IMR-90 (cell line): ENCODE measurements at regions not wholly inside any gene's neighbourhood (a gene's known extent, or its start where the extent isn't known, plus 50 kb on each side); places are given as distances from the start of the nearest gene placed in this dataset.

Experiments
- ATAC-seq: fragments of 200-7000 bp; cut with Tn5 transposase; 2 replicates; pipeline ENCODE4 v1.9.1; 2020; ENCODE audit warnings: low read depth, mild to moderate bottlenecking, moderate library complexity
- BruUV-seq: library from RNA; stranded (reverse); fragments of 400-500 nt; replicated peaks from 2 replicates; lab custom pipeline; 2021; lab: Mats Ljungman, UMichigan
- CTCF ChIA-PET: fragments of 300-600 bp; formaldehyde crosslinking; extraction: SDS; loops from one replicate; lab custom pipeline; 2021; ENCODE audit warnings: antibody characterized with exemption; lab: Yijun Ruan, JAX
- POLR2A ChIA-PET: fragments of 300-600 bp; sonication (Branson Sonifier 250); formaldehyde crosslinking; loops from one replicate; lab custom pipeline; 2022; ENCODE audit warnings: antibody characterized with exemption; ENCODE audit not compliant: unreplicated experiment; lab: Charles Lee
- DNase-seq: peaks from one replicate; pipeline ENCODE4 v3.0.0; 2013
- H2AFZ ChIP-seq: replicated peaks from 2 replicates; pipeline ENCODE3; 2013; ENCODE audit warnings: low read length, mild to moderate bottlenecking; ENCODE audit not compliant: poor library complexity
- H2AK5ac ChIP-seq: 2 replicates; pipeline ENCODE4 v1.6.1; 2013; ENCODE audit warnings: low read depth, low read length, inconsistent platforms
- H2AK9ac ChIP-seq: replicated peaks from 2 replicates; pipeline ENCODE3; 2013; ENCODE audit warnings: mild to moderate bottlenecking, low read depth, low read length, moderate library complexity; ENCODE audit not compliant: poor library complexity
- H2BK120ac ChIP-seq: 2 replicates; pipeline ENCODE4 v1.6.1; 2013; ENCODE audit warnings: low read depth, low read length, inconsistent platforms
- H2BK15ac ChIP-seq: 3 replicates; pipeline ENCODE4 v1.6.1; 2013; ENCODE audit warnings: low read depth, low read length, inconsistent platforms
- H2BK20ac ChIP-seq: 2 replicates; pipeline ENCODE4 v1.6.1; 2013; ENCODE audit warnings: low read depth, mild to moderate bottlenecking, inconsistent platforms, low read length, moderate library complexity
- H2BK5ac ChIP-seq: 2 replicates; pipeline ENCODE4 v1.6.1; 2013; ENCODE audit warnings: mild to moderate bottlenecking, low read depth, low read length, inconsistent platforms; ENCODE audit not compliant: poor library complexity, severe bottlenecking
- H3K14ac ChIP-seq: replicated peaks from 2 replicates; pipeline ENCODE4 v1.6.1; 2013; ENCODE audit warnings: low read depth, low read length, inconsistent platforms
- H3K18ac ChIP-seq: 2 replicates; pipeline ENCODE4 v1.6.1; 2013; ENCODE audit warnings: low read depth, low read length, control low read depth
- H3K23ac ChIP-seq: 2 replicates; pipeline ENCODE4 v1.6.1; 2013; ENCODE audit warnings: low read depth, low read length, inconsistent platforms
- H3K27ac ChIP-seq: 2 replicates; pipeline ENCODE4 v1.5.1; 2013; ENCODE audit warnings: mild to moderate bottlenecking, control low read depth, low read length; ENCODE audit not compliant: insufficient read depth
- H3K27me3 ChIP-seq: 2 replicates; pipeline ENCODE4 v1.6.1; 2013; ENCODE audit warnings: low read length; ENCODE audit not compliant: control insufficient read depth, insufficient read depth
- H3K36me3 ChIP-seq: 2 replicates; pipeline ENCODE4 v1.6.1; 2013; ENCODE audit warnings: low read length, mixed read lengths; ENCODE audit not compliant: control insufficient read depth, insufficient read depth
- H3K4ac ChIP-seq: 2 replicates; pipeline ENCODE4 v1.6.1; 2013; ENCODE audit warnings: low read depth, low read length, inconsistent platforms
- H3K4me1 ChIP-seq: 2 replicates; pipeline ENCODE4 v1.6.1; 2013; ENCODE audit warnings: low read length, mixed read lengths; ENCODE audit not compliant: control insufficient read depth, insufficient read depth
- H3K4me2 ChIP-seq: 2 replicates; pipeline ENCODE4 v1.6.1; 2013; ENCODE audit warnings: low read depth, mild to moderate bottlenecking, control low read depth, low read length, moderate library complexity
- H3K4me3 ChIP-seq: 2 replicates; pipeline ENCODE4 v1.5.1; 2013; ENCODE audit warnings: low read depth, mild to moderate bottlenecking, control low read depth, low read length, moderate library complexity; ENCODE audit not compliant: insufficient read depth
- H3K56ac ChIP-seq: 2 replicates; pipeline ENCODE4 v1.6.1; 2013; ENCODE audit warnings: low read length, inconsistent platforms; ENCODE audit not compliant: insufficient read depth; ENCODE audit errors: extremely low read depth
- H3K79me1 ChIP-seq, 2 experiments: 2 replicates each; pipeline ENCODE4 v1.6.1; 2013; ENCODE audit warnings: low read length in 2 of 2, inconsistent platforms in 1 of 2, low read depth in 1 of 2
- H3K9ac ChIP-seq: 2 replicates; pipeline ENCODE4 v1.6.1; 2013; ENCODE audit warnings: low read depth, low read length, control low read depth
- H3K9me1 ChIP-seq: 2 replicates; pipeline ENCODE4 v1.6.1; 2013; ENCODE audit warnings: low read length, inconsistent platforms; ENCODE audit not compliant: insufficient read depth
- H3K9me3 ChIP-seq: 2 replicates; pipeline ENCODE4 v1.6.1; 2013; ENCODE audit warnings: low read length; ENCODE audit not compliant: control insufficient read depth, insufficient read depth
- H4K20me1 ChIP-seq: 2 replicates; pipeline ENCODE4 v1.6.1; 2013; ENCODE audit warnings: low read length, inconsistent platforms; ENCODE audit not compliant: insufficient read depth
- H4K5ac ChIP-seq: 2 replicates; pipeline ENCODE4 v1.6.1; 2013; ENCODE audit warnings: mild to moderate bottlenecking, low read depth, low read length, control low read depth
- H4K8ac ChIP-seq, 2 experiments: 2 replicates each; pipeline ENCODE4 v1.6.1; 2013; ENCODE audit warnings: low read depth in 2 of 2, low read length in 2 of 2, control low read depth in 1 of 2, inconsistent platforms in 1 of 2
- H4K91ac ChIP-seq: 2 replicates; pipeline ENCODE4 v1.6.1; 2013; ENCODE audit warnings: low read depth, low read length, inconsistent platforms; ENCODE audit not compliant: insufficient read depth
- BHLHE40 ChIP-seq: fragments of 150-350 bp; IDR thresholded peaks from 2 replicates; pipeline ENCODE4 v1.6.1; 2016; ENCODE audit warnings: mild to moderate bottlenecking, low read depth, low read length
- FOS ChIP-seq: fragments of 150-350 bp; IDR thresholded peaks from 2 replicates; pipeline ENCODE4 v1.6.1; 2016; ENCODE audit warnings: low read depth, low read length
- MXI1 ChIP-seq: IDR thresholded peaks from 2 replicates; pipeline ENCODE4 v1.6.1; 2012; ENCODE audit warnings: low read depth, mild to moderate bottlenecking, low read length, moderate library complexity, borderline replicate concordance
- POLR2A ChIP-seq: IDR thresholded peaks from 2 replicates; pipeline ENCODE4 v1.6.1; 2012; ENCODE audit warnings: mild to moderate bottlenecking, low read depth, low read length
- RCOR1 ChIP-seq: IDR thresholded peaks from 2 replicates; pipeline ENCODE4 v1.6.1; 2012; ENCODE audit warnings: mild to moderate bottlenecking, low read length, improper control_type of control experiment; ENCODE audit not compliant: insufficient replicate concordance
- WGBS, 2 experiments: methylation state at CpG; one replicate each; pipeline versions ENCODE4 v1.1.5 to v1.1.7; 2013; ENCODE audit warnings: missing lambda C conversion rate in 2 of 2; ENCODE audit not compliant: insufficient read length in 1 of 2; ENCODE audit errors: extremely low coverage in 2 of 2; 5-methylcytosine and 5-hydroxymethylcytosine counted together
- dilution Hi-C: fragments of 300-500 bp; cut with HindIII; formaldehyde crosslinking; loops from one replicate; pipeline ENCODE4 v1.14.3; 2018; ENCODE audit warnings: low sequenced_read_pairs; ENCODE audit not compliant: unreplicated experiment
- in situ Hi-C: fragments of 300-500 bp; cut with MboI; formaldehyde crosslinking; loops from 3 replicates; pipeline ENCODE4 v1.14.3; 2019; ENCODE audit warnings: low sequenced_read_pairs, inconsistent platforms, mixed read lengths
- intact Hi-C: fragments of 100-400 bp; cut with micrococcal nuclease; formaldehyde crosslinking; loops from 2 replicates; pipeline ENCODE4 v1.10.0; 2022

- in situ Hi-C loops (no loop called here), intact Hi-C loops (loop anchor here (5.0 kb wide), 1 partner anchor 89 kb away; no protein-coding TSS in a partner anchor), dilution Hi-C loops (no loop called here)
- Histone ChIP-seq H2BK20ac (peak overlapping the region; percentile 26; the same call in 1 of the 2 replicates), H4K91ac (no peak overlapping the region), H3K27me3 (no peaks in the 10 kb centered on the region), H4K5ac (no peak overlapping the region), H3K9me3 (no peaks in the 10 kb centered on the region), H3K23ac (peak overlapping the region; percentile 31; the same call in 1 of the 2 replicates), H3K14ac (peak overlapping the region; percentile 79), H2BK15ac (peak overlapping the region; percentile 50; the same call in 2 of the 3 replicates), H3K36me3 (no peaks in the 10 kb centered on the region), H3K9ac (no peak overlapping the region), H3K56ac (no peak overlapping the region), H3K4me2 (no peak overlapping the region), H3K18ac (peak overlapping the region; percentile 43), H3K4me1 (peaks cover 26% of the 10 kb centered on the region), H3K4me3 (no peak overlapping the region), H2AK5ac (peak overlapping the region; percentile 67; the same call in 1 of the 2 replicates), H2BK5ac (no peak overlapping the region), H3K27ac (no peak overlapping the region), H2BK120ac (peak overlapping the region; percentile 52), H3K9me1 (peaks cover 6% of the 10 kb centered on the region; the same call in 1 of the 2 replicates), H3K4ac (peak overlapping the region; percentile 60; the same call in 1 of the 2 replicates), H2AK9ac (no peak overlapping the region), H3K79me1 (no peaks in the 10 kb centered on the region), H4K20me1 (no peaks in the 10 kb centered on the region), H4K8ac (no peak overlapping the region; a peak in 1 of 4 replicates), H2AFZ (no peak overlapping the region)
- DNase-seq = no peak
- ChIA-PET CTCF (no interaction called here), POLR2A (no interaction called here)
- no peak for TF ChIP-seq FOS
- TF ChIP-seq BHLHE40 = no peak
- TF ChIP-seq MXI1 = no peak
- no peak for TF ChIP-seq RCOR1
- no peak for TF ChIP-seq POLR2A
- BruUV-seq = no TSS peak
- ATAC-seq = no peak
- 100% methylated on average over 2 of the region's 7 CpGs; no CpG with 5 or more reads in 1 of the 2 experiments for WGBS, 2 experiments
Observed at GRCh38 chr12:91988086-91988923, 157.3 kb downstream of the BTG1 start.
